ENCODE measurements at regions not wholly inside any gene's neighbourhood (a gene's known extent, or its start where the extent isn't known, plus 50 kb on each side); places are given as distances from the start of the nearest gene placed in this dataset.

- DNase-seq, result no peak
These were observed 191.7 kb upstream of the TWIST2 start for GRCh38 chr2:238655974-238656722.

DNA sequence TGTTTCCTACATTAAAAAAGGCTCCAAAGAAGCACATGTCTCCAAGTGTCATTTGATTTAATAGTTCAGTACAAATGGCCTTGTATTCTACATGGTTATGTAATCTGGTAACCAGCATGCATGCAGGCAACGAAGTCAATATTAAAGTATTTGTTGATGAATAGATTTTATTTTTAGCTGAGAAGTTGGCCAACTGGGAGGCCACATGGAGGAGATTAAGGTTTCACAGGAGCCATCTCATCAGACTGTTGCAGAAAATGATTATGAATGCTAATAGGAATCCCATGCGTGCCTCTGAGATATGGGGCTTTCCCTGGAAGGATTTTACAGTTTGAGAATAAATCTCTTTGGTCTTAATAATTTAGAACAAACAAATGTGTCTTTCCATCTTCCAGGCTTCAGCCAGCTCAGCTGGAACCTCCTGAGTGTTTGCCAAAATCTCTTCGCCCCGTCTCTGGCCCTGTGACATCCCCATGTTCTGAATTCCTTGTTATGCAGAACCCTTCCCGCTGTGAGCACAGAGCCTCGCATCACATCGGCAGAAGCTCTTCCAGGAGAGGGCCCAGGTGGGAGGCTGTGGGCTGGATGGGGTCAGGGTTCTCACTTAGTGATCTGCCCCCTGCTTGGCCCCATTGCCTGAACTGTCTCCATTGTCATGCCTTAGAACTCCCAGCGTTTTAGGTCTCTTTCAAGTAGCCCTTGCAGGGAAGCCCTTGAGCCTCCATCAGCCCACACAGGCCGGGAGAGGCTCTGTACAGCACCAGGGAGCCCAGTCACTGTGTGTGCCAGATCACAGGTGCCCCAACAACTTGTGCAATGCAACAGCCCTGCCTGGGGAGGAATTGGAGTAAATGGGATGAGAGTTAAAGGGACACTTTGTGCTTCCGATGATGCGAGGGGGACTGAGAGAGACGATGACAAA is 190.5 kb upstream of the TWIST2 start:
- no peak for DNase-seq

DNA sequence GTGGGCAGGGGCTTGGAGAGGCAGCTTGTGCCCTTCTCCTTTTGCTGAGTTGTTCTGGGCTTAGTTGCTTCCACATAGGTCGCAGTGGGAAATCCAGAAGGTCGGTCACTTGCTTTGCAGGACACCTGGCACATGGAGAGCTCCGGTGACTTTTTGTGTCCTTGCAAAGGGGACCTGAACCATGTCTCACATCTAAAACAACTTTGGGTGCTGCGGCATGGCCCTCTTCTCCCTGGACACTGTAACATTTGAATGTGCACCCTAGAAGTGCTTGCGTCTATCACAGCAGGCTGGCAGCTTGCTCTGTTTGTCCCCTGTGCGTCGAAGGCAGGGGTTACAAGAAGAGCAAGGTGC is 189.9 kb upstream of the TWIST2 start:
- no peak for DNase-seq

DNA sequence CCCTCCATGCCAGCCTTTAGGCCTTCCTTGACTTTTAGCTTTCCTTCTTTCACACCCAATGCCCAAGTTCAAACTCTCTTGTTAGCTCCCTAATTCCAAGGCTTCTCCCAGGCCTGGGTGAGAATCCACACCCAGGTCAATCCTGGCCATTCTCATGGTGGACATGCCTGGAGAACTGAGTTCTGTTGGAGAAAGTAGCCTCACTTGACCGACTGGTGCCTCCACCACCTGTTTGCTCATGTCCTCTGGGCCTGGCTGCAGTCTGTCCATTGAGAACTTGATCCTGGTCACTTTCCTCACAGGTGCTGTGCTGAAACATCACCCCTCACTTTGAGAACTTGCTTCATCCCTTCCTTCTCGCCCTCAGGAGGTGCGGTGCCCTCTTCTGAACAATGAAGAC is 189.1 kb upstream of the TWIST2 start:
- no peak for DNase-seq

DNA sequence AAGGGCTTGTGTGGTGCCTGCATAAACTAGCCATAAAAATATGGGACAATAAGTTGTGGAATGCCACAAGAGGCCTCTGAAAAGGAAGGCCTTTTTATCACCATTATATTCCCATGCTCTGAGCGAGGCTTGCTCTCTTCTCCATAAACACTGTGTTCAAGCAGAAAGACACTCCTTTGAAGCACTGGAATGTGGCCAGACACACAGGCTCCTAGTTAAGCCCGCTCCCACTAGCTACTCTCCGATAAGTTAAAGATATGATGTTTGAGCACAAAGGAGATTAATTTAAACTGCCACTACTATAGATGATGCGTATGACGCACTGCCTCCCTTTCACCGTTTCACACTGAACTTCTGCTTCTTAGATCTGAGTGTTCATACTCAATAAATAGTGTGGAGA is 188.7 kb upstream of the TWIST2 start:
- DNase-seq, result no peak

- DNase-seq, result no peak
These were observed 184.3 kb upstream of the TWIST2 start for GRCh38 chr2:238663586-238663985.

- no peak for DNase-seq
These were observed 182.0 kb upstream of the TWIST2 start for GRCh38 chr2:238665919-238666318.

GRCh38 chr2:238666543-238666942 is 181.3 kb upstream of the TWIST2 start:
- no peak for DNase-seq

- no peak for DNase-seq
These were observed 180.9 kb upstream of the TWIST2 start for GRCh38 chr2:238667008-238667407.

GRCh38 chr2:238667639-238668038 is 180.2 kb upstream of the TWIST2 start:
- DNase-seq, result no peak

DNA sequence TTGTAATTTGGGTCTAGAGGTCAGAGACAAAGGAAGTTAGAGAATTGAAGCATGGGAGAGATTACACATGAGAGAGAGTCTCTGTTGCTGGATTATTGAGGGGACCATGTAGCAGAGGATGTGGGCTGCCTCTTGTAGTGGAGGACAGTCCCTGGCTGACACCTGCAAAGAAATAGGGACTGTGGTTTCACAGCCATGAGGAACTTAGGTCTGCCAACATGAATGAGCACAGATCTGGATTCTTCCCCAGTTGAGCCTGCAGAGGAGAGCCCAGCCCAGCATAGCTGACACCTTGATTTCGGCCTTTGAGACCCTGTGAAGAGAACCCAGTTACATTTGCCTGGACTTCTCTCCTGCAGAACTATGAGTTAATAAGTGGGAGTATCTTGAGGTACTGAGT is 179.5 kb upstream of the TWIST2 start:
- no peak for DNase-seq

- DNase-seq, result no peak
These were observed 178.8 kb upstream of the TWIST2 start for GRCh38 chr2:238669046-238669445.

DNA sequence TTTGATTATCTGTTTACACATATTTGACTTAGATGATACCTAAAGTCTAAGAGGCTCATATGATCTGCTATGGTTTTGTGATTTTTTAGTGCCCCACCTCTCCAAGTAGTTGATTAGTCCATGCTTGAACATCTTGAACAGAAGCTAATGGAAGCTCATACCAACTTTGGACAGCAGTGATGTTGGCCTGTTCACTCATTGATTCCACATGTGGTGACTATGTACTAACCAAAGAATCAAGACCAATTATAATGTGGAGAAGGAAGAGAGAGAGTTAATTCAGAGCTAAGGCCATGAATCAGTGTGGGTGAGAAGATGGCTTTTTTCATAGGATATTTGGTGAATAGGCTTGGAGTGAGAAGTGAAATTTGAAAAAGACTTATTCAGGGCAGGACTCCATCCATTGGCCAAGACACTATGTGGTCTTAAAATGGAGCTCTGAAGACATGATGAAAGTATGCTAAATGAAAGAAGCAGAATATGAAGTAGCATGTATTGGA is 178.3 kb upstream of the TWIST2 start:
- no peak for DNase-seq

- no peak for DNase-seq
These were observed 177.7 kb upstream of the TWIST2 start for GRCh38 chr2:238670111-238670585.

- DNase-seq, result no peak
These were observed 165.3 kb upstream of the TWIST2 start for GRCh38 chr2:238682536-238682935.

GRCh38 chr2:238684362-238685326 is 163.2 kb upstream of the TWIST2 start:
- DNase-seq, result peak; percentile 85

DNA sequence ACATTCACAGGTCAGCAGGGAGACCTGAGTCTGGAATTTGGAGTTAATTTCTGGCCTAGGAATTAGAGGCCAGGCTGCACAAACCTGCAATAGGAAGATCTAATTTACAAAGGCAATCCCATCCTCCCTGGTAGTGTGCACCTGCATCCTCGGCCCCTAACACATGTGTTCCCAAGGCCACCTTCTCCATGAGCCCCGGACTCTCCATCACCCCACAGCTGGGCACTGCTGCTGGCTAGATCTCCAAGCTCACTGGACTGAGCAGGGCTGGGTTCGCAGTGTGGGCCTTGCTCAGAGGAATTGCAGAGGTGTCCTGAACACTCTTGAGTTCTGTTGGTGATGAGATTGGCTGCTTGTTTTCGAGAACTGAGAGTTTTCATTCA is 162.6 kb upstream of the TWIST2 start:
- no peak for DNase-seq

DNA sequence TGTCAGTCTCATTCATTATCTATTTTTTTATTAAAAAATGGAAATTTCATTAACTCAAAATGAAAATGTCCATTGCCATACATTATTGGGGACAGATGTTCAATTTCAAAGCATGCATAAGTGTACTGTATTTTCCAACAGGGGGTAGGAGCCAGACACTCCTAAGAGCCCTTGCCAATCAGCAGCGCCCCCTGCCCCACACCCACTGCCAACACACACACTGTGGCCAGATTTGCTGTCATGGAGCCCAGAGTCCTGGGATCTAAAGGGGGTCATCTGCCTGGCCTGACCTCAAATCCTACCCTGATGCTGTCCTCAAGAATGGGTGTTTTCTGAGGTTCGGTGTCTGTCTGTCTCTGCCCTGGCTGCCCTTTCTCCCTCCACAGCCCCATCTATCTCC is 162.2 kb upstream of the TWIST2 start:
- no peak for DNase-seq

GRCh38 chr2:238686223-238686622 is 161.7 kb upstream of the TWIST2 start:
- no peak for DNase-seq

DNA sequence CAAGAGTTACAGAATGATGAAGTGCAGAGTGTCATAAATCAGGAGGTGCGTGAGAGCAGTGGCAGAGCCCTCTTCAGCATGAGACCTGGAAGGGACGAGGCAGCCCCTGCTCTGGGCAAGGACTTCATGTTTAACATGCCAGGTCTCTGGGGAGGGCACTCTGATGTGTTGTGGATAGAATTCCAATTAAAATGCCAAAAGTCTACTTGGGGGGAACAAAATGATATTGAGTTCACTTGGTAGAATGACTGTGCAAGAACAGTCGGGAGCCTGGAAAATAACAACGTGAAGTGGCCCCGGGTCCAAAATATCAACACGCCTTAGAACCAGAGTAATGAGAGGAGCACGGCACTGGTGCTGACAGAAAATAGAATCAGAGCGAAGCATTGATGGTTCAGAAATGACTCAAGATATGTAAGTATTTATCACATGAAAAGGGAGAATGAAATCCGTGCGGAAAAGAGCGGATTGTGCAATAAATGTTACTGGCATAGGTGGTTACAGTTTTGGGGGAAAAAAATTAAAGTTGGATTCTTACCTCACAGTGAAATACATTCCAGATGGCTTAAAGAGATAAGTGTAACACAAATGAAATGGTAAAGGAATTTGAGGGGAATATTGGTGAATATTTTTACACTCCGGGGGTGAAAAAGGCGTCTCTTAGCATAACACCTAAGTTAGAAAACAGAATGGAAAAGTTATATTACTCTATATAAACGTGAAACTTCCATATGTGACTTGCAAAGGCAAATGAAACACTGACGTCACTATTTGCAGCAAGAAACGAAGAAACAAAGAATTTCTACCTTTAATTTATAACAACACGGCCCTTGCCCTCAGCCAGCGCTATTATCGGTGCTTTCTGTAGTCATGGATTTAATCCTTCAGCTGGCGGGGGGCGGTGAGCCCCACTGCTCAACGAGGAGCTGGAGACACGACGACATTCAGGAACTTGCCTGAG is 159.4 kb upstream of the TWIST2 start:
- no peak for DNase-seq

GRCh38 chr2:238689331-238689730 is 158.6 kb upstream of the TWIST2 start:
- DNase-seq, result no peak
